Activated naive CD4-positive, alpha-beta T cell treated with anti-CD3 and anti-CD28 coated beads, Interleukin-2, amount 10 ng/mL, durations not matched to agents 7 days and 5 days (primary cell): ENCODE measurements at regions not wholly inside any gene's neighbourhood (a gene's known extent, or its start where the extent isn't known, plus 50 kb on each side); places are given as distances from the start of the nearest gene placed in this dataset.

Source experiments
- CTCF ChIA-PET: fragments of 350-600 bp; sonication (Branson Sonifier 250); formaldehyde crosslinking; loops from one replicate; lab custom pipeline; 2021; ENCODE audit warnings: antibody characterized with exemption; lab: Charles Lee
- DNase-seq: peaks from one replicate; pipeline ENCODE4 v3.0.0-alpha.2; 2020
- H3K27ac Mint-ChIP-seq: one replicate; pipeline ENCODE4 v1.8.0; 2021; ENCODE audit warnings: mild to moderate bottlenecking, moderate library complexity, mixed read lengths
- H3K27me3 Mint-ChIP-seq: one replicate; pipeline ENCODE4 v1.8.0; 2021; ENCODE audit warnings: mild to moderate bottlenecking, mixed read lengths
- H3K36me3 Mint-ChIP-seq: one replicate; pipeline ENCODE4 v1.8.0; 2021; ENCODE audit warnings: mixed read lengths
- H3K4me1 Mint-ChIP-seq: one replicate; pipeline ENCODE4 v1.8.0; 2021; ENCODE audit warnings: mixed read lengths
- H3K4me3 Mint-ChIP-seq: one replicate; pipeline ENCODE4 v1.8.0; 2021; ENCODE audit warnings: mild to moderate bottlenecking, moderate library complexity, mixed read lengths
- H3K9me3 Mint-ChIP-seq: one replicate; pipeline ENCODE4 v1.8.0; 2021; ENCODE audit warnings: mixed read lengths

GRCh38 chr22:48254311-48254873 is 1491.9 kb downstream of the TBC1D22A start:
- H3K4me3 Mint-ChIP-seq: no peak overlapping the region
- H3K27ac Mint-ChIP-seq: no peak overlapping the region
- CTCF ChIA-PET: no interaction called here
- H3K9me3 Mint-ChIP-seq: no peaks in the 10 kb centered on the region
- H3K27me3 Mint-ChIP-seq: peaks cover 7% of the 10 kb centered on the region
- H3K36me3 Mint-ChIP-seq: no peaks in the 10 kb centered on the region
- no peak for DNase-seq
- H3K4me1 Mint-ChIP-seq: no peaks in the 10 kb centered on the region

GRCh38 chr22:48253573-48253972 is 1491.1 kb downstream of the TBC1D22A start:
- H3K27ac Mint-ChIP-seq: no peak overlapping the region
- H3K9me3 Mint-ChIP-seq: no peaks in the 10 kb centered on the region
- DNase-seq: no peak
- peaks cover 7% of the 10 kb centered on the region for H3K27me3 Mint-ChIP-seq
- H3K4me1 Mint-ChIP-seq: no peaks in the 10 kb centered on the region
- no peaks in the 10 kb centered on the region for H3K36me3 Mint-ChIP-seq
- CTCF ChIA-PET: no interaction called here
- H3K4me3 Mint-ChIP-seq: no peak overlapping the region

DNA sequence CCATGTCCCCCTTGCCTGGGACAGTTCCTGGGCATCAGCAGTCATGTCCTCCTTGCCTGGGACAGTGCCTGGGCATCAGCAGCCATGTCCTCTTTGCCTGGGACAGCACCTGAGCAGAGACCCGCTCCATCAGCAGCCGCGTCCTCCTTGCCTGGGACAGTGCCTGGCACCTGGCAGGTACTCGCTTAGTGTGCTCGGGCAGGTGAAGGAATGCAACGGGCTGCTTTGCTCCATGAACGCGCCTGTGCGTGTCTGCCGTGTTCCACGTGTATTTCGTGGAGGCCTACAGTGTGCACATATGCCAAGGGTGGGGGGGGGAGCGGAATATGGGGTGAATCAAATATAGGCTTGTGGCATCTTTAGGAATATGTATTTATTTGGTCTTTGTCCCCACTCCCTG is 1490.7 kb downstream of the TBC1D22A start:
- Mint-ChIP-seq H3K36me3 (no peaks in the 10 kb centered on the region), H3K4me1 (no peaks in the 10 kb centered on the region), H3K27ac (no peak overlapping the region), H3K4me3 (no peak overlapping the region), H3K9me3 (no peaks in the 10 kb centered on the region), H3K27me3 (peaks cover 5% of the 10 kb centered on the region)
- CTCF ChIA-PET: no interaction called here
- no peak for DNase-seq

GRCh38 chr22:48251629-48252028 is 1489.2 kb downstream of the TBC1D22A start:
- H3K36me3 Mint-ChIP-seq: no peaks in the 10 kb centered on the region
- H3K4me1 Mint-ChIP-seq: no peaks in the 10 kb centered on the region
- no peak for DNase-seq
- CTCF ChIA-PET: no interaction called here
- no peak overlapping the region for H3K27ac Mint-ChIP-seq
- H3K9me3 Mint-ChIP-seq: no peaks in the 10 kb centered on the region
- H3K4me3 Mint-ChIP-seq: no peak overlapping the region
- peaks cover 3% of the 10 kb centered on the region for H3K27me3 Mint-ChIP-seq

DNA sequence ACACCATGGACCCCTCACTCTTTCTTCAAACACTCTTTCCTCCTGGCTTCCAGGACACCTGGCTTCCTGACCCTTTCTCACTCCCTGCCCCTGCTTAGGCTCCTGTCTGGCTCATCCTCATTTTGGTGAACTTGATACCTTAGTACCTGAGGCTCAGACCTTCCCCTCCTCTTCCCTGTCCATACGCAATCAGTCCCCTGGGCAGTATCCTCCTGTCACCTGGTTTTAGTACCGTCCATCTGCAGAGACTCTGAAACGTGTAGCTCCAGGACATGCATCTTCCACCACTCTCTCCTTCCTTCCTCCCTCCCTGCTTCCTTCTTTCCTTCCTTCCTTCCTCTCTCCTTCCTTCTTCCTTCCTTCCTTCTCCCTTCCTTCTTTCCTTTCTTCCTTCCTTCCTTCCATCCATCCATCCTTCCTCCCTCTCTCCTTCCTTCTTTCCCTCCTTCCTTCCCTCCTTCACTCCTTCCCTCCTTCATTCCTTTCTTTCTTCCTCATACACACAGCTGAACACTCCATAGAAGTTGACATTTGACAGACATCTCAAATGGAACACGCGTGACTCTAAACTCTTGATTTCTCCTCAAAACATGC is 1488.6 kb downstream of the TBC1D22A start:
- no peaks in the 10 kb centered on the region for H3K36me3 Mint-ChIP-seq
- H3K4me1 Mint-ChIP-seq: no peaks in the 10 kb centered on the region
- no peaks in the 10 kb centered on the region for H3K9me3 Mint-ChIP-seq
- no peak overlapping the region for H3K4me3 Mint-ChIP-seq
- CTCF ChIA-PET: no interaction called here
- no peak for DNase-seq
- H3K27me3 Mint-ChIP-seq: peaks cover 3% of the 10 kb centered on the region
- H3K27ac Mint-ChIP-seq: no peak overlapping the region

- CTCF ChIA-PET: no interaction called here
- Mint-ChIP-seq H3K9me3 (no peaks in the 10 kb centered on the region), H3K27me3 (peaks cover 3% of the 10 kb centered on the region), H3K36me3 (no peaks in the 10 kb centered on the region), H3K4me3 (no peak overlapping the region), H3K27ac (no peak overlapping the region), H3K4me1 (no peaks in the 10 kb centered on the region)
- no peak for DNase-seq
Measured at GRCh38 chr22:48250286-48250895, 1487.9 kb downstream of the TBC1D22A start.

DNA sequence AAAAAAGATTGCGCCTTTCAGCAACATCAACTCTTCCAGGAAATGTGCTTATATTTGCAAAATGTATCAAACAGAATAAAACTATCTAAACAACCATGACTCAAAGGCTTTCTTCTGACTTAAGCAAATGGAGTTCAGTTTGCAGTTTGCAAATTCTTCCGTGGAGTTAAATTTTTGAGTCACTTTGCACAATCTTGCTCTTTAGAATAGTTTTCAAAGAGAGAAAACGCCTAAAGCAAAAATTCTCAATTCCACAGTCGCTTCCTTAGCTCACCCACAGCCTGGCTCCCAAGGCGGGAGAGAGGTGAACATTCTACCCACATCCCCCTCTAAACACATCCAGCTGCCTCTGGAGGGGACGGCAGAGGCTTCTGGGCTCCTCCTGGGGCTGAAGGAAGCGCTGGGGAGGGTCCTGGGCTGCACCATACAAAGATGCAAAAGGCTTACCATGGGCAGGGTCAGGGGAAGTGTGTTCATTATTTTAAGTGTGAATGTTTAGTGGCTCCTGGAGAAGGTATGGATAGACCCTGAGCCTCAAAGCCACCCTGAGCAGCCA is 1487.3 kb downstream of the TBC1D22A start:
- H3K27me3 Mint-ChIP-seq: peaks cover 3% of the 10 kb centered on the region
- H3K4me1 Mint-ChIP-seq: peaks cover 5% of the 10 kb centered on the region
- no peaks in the 10 kb centered on the region for H3K9me3 Mint-ChIP-seq
- no peak overlapping the region for H3K4me3 Mint-ChIP-seq
- H3K36me3 Mint-ChIP-seq: no peaks in the 10 kb centered on the region
- CTCF ChIA-PET: no interaction called here
- no peak for DNase-seq
- H3K27ac Mint-ChIP-seq: no peak overlapping the region

DNA sequence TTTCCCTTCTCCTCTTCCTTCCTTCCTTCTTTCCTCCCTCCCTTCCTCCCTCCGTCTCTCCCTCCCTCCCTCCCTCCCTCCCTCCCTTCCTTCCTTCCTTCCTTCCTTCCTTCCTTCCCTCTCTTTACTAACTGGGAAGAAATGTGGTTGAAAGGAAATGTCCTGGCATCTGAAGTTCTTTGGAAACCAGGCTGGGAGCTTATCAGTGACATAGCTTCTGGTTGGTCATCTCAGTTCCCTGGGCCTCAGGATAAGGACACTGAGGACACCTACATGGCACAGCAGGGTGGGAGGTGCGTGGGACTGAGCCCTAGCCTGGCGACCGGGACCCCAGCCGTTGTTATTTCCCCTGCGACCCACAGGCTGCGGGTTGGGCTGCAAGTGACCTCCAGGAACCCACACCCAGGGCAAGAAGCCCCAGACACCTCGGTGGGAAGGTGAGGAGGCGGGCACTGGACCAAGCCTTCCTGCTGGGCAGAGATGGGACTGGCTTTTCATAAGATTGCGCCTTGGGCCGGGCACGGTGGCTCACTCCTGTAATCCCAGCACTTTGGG is 1486.5 kb downstream of the TBC1D22A start:
- Mint-ChIP-seq H3K27me3 (peaks cover 3% of the 10 kb centered on the region), H3K4me1 (peaks cover 5% of the 10 kb centered on the region), H3K4me3 (no peak overlapping the region), H3K9me3 (no peaks in the 10 kb centered on the region), H3K27ac (no peak overlapping the region), H3K36me3 (no peaks in the 10 kb centered on the region)
- CTCF ChIA-PET: no interaction called here
- no peak for DNase-seq

DNA sequence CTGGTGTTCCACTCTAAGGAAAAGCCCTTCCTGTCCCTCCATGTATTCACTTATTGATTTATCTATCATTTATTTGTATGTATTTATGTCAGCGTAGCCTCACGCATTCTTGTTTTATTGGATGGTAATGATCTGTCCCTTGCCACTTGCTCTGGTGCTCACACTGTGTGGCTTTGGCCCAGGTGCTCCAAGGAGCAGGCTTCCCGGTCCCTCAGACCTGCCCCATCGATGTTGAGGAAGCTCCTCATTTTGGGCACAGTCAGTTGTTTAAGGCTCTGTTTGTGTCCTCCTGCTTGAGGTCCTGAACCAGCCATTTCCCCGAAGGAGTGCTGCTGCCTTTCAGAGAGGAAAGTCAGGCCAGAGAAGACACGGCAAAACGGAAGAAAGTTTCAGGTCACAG is 1485.4 kb downstream of the TBC1D22A start:
- H3K9me3 Mint-ChIP-seq: no peaks in the 10 kb centered on the region
- peaks cover 3% of the 10 kb centered on the region for H3K27me3 Mint-ChIP-seq
- H3K36me3 Mint-ChIP-seq: no peaks in the 10 kb centered on the region
- no peak for DNase-seq
- no peak overlapping the region for H3K4me3 Mint-ChIP-seq
- H3K27ac Mint-ChIP-seq: no peak overlapping the region
- peaks cover 5% of the 10 kb centered on the region for H3K4me1 Mint-ChIP-seq
- CTCF ChIA-PET: no interaction called here

DNA sequence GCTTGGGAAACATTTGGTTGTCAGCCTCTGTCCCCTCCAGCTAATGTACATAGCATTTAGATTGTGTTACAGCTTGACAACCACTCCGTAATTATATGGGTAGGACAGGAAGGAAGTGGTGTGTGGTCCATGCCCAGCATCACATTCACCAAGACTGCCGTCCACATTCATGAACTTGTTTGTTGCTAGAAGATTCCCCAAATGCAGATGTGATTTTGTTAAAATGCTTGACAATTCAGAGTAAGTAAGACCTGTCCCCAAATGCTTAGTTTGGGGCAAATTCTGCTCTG is 1482.7 kb downstream of the TBC1D22A start:
- Mint-ChIP-seq H3K27me3 (no peaks in the 10 kb centered on the region), H3K36me3 (no peaks in the 10 kb centered on the region), H3K27ac (no peak overlapping the region), H3K4me1 (peaks cover 5% of the 10 kb centered on the region), H3K9me3 (no peaks in the 10 kb centered on the region), H3K4me3 (no peak overlapping the region)
- CTCF ChIA-PET: no interaction called here
- DNase-seq: no peak

DNA sequence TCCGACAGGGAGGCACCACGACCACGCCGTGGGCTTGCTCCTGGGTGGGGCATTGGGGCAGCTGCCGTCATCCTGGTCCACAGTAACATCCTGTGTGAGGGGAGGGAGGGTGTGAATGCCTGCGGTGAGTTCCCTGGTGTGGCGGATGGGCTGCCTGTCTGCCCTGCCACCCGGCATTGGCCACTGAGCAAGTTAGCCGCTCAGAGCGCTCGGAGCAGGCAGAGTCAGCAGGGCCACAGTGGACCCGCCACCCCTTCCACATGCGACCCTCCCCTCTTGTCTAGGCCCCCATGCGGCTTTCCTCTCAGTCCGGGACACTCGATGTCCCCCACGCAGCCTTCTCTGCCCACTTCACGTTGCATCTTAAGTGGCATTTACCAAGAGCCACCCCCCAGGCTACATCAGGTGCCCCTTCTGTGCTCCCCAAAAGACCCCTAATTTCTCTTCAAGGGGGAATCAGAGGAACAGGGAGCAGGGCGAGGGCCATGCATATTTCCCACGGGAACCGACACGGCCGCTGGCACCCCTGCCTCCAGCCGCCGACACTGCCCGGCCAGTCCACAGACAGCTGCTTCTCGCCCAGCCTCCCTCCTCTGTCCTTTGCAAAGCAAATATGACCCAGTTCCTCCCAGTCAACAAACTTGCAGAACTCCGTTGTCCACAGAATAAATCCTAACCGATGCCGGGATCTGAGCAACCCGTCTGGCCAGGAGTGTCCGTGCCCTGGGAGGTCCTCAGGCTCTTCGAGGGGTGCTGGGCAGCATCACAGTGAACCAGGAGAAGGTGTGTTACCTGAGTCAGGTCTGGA is 1482.1 kb downstream of the TBC1D22A start:
- H3K27ac Mint-ChIP-seq: no peak overlapping the region

DNA sequence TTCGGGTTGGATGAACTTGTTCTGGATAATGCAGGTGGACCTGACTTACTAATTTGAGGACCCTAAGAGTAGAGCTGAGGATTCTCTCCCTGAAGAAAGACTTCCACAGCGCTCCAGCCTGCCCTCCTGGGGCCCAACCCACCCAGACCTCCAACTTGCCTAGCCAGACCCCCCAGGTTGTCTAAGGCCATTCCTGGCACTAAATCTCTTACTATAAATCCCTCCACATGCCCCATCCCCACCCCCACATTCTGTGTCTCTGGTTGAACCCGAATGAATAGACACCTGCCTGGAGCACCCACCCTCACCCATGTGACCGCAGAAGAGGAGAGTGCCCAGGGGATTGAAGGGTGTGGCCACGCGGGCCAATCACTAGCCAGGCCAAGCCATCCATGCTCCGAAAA is 1480.0 kb downstream of the TBC1D22A start:
- no peak overlapping the region for H3K4me3 Mint-ChIP-seq
- peaks cover 5% of the 10 kb centered on the region for H3K4me1 Mint-ChIP-seq
- DNase-seq: no peak
- no peak overlapping the region for H3K27ac Mint-ChIP-seq
- H3K36me3 Mint-ChIP-seq: no peaks in the 10 kb centered on the region
- no peaks in the 10 kb centered on the region for H3K9me3 Mint-ChIP-seq
- CTCF ChIA-PET: no interaction called here
- peaks cover 7% of the 10 kb centered on the region for H3K27me3 Mint-ChIP-seq

More for the DNA sequence above, 1482.1 kb downstream of the TBC1D22A start:
- no peak for DNase-seq
- no peaks in the 10 kb centered on the region for H3K9me3 Mint-ChIP-seq
- peaks cover 5% of the 10 kb centered on the region for H3K4me1 Mint-ChIP-seq
- peaks cover 3% of the 10 kb centered on the region for H3K27me3 Mint-ChIP-seq
- H3K36me3 Mint-ChIP-seq: no peaks in the 10 kb centered on the region
- CTCF ChIA-PET: no interaction called here
- no peak overlapping the region for H3K4me3 Mint-ChIP-seq

- CTCF ChIA-PET: no interaction called here
- H3K36me3 Mint-ChIP-seq: no peaks in the 10 kb centered on the region
- peaks cover 5% of the 10 kb centered on the region for H3K4me1 Mint-ChIP-seq
- no peak overlapping the region for H3K27ac Mint-ChIP-seq
- no peak overlapping the region for H3K4me3 Mint-ChIP-seq
- H3K9me3 Mint-ChIP-seq: no peaks in the 10 kb centered on the region
- H3K27me3 Mint-ChIP-seq: peaks cover 7% of the 10 kb centered on the region
- DNase-seq: no peak
Measured at GRCh38 chr22:48241658-48242057, 1479.2 kb downstream of the TBC1D22A start.

DNA sequence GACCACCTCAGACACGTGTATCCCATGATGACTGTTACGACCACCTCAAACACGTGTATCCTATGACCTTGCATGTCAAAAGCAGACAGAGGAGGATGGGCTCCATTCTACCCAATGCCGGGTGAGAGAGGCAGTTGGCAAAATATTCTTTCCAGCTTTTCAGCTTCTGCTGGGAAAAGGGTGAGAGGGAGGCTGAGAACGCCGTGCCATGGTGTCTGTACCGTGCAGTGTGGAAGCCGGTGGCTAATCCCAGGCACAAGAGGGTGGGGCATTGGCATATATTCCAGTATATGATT is 1478.4 kb downstream of the TBC1D22A start:
- no peak for DNase-seq
- no peak overlapping the region for H3K27ac Mint-ChIP-seq
- CTCF ChIA-PET: no interaction called here
- peaks cover 5% of the 10 kb centered on the region for H3K4me1 Mint-ChIP-seq
- no peaks in the 10 kb centered on the region for H3K36me3 Mint-ChIP-seq
- H3K9me3 Mint-ChIP-seq: no peaks in the 10 kb centered on the region
- peaks cover 7% of the 10 kb centered on the region for H3K27me3 Mint-ChIP-seq
- H3K4me3 Mint-ChIP-seq: no peak overlapping the region
